ENCODE measurements at regions not wholly inside any gene's neighbourhood (a gene's known extent, or its start where the extent isn't known, plus 50 kb on each side); places are given as distances from the start of the nearest gene placed in this dataset.

DNA sequence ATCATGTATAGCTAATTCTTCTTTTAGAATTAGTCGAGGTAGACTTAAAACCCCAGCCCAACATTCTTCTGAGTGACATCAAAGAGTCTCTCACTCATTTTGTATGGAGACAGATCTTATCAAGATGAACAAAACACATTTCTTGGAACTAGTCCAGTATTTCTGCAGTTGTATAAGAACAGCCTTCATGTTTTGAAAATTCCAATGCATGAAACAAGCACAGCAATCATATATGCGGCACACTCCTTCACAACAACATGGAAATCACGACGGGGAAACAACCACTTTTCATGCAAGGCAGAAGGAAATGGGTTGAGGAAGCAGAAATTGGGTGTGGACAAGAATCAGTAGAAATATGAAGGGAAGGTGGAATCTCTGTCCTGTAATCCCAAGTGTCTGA, 113.8 kb downstream of the PLK2 start:
- no peak for TF ChIP-seq EZH2 (IDR thresholded peaks at IDR 0.05)
- no peak for TF ChIP-seq POLR2AphosphoS5 (IDR thresholded peaks at IDR 0.05; ENCODE audit: borderline replicate concordance, low read depth, low read length)

Data from SK-N-MC (cell line).